Natural killer cell (primary cell): ENCODE measurements at regions not wholly inside any gene's neighbourhood (a gene's known extent, or its start where the extent isn't known, plus 50 kb on each side); places are given as distances from the start of the nearest gene placed in this dataset.

Experiments
- ATAC-seq, 3 donors: fragments of 150-1000 bp in 2 of 3; fragments of 200-7000 bp in 1 of 3; cut with Tn5 transposase; 1 replicate in 1 of 3; 2 replicates in 2 of 3; pipeline ENCODE4 v1.10.0; 2021; ENCODE audit warnings: mild to moderate bottlenecking in 2 of 3, moderate library complexity in 2 of 3
- DNase-seq, 2 donors: peaks; one replicate each; pipeline versions ENCODE4 v3.0.0 to v3.0.0-alpha.2; 2013 to 2021; ENCODE audit warnings: mixed read lengths in 1 of 2
- H3K27ac ChIP-seq: one replicate; pipeline ENCODE4 v1.5.1; 2013; ENCODE audit warnings: mild to moderate bottlenecking, low read length
- H3K27me3 ChIP-seq: one replicate; pipeline ENCODE4 v1.6.1; 2013; ENCODE audit warnings: low read length; ENCODE audit not compliant: control insufficient read depth, insufficient read depth
- H3K36me3 ChIP-seq: one replicate; pipeline ENCODE4 v1.6.1; 2013; ENCODE audit warnings: low read length; ENCODE audit not compliant: control insufficient read depth, insufficient read depth
- H3K4me1 ChIP-seq: one replicate; pipeline ENCODE4 v1.6.1; 2013; ENCODE audit warnings: low read length; ENCODE audit not compliant: control insufficient read depth, insufficient read depth
- H3K4me3 ChIP-seq: one replicate; pipeline ENCODE4 v1.5.1; 2013; ENCODE audit warnings: low read length
- H3K9me3 ChIP-seq: one replicate; pipeline ENCODE4 v1.6.1; 2013; ENCODE audit warnings: low read length; ENCODE audit not compliant: control insufficient read depth, insufficient read depth
- H3K27ac Mint-ChIP-seq, 2 donors: one replicate each; pipeline ENCODE4 v1.8.0; 2022; ENCODE audit warnings: mild to moderate bottlenecking in 2 of 2, mixed read lengths in 2 of 2, moderate library complexity in 1 of 2
- H3K27me3 Mint-ChIP-seq, 2 donors: one replicate each; pipeline ENCODE4 v1.8.0; 2022; ENCODE audit warnings: low read depth in 2 of 2, mixed read lengths in 2 of 2
- H3K36me3 Mint-ChIP-seq: one replicate; pipeline ENCODE4 v1.8.0; 2022; ENCODE audit warnings: mixed read lengths
- H3K4me1 Mint-ChIP-seq, 2 donors: one replicate each; pipeline ENCODE4 v1.8.0; 2022; ENCODE audit warnings: mixed read lengths in 2 of 2
- H3K4me3 Mint-ChIP-seq: one replicate; pipeline ENCODE4 v1.8.0; 2022; ENCODE audit warnings: mild to moderate bottlenecking, moderate library complexity, mixed read lengths
- H3K9me3 Mint-ChIP-seq, 2 donors: one replicate each; pipeline ENCODE4 v1.8.0; 2022; ENCODE audit warnings: mixed read lengths in 2 of 2
- CTCF ChIP-seq: fragments of 200-600 bp; IDR thresholded peaks from one replicate; pipeline ENCODE4 v1.8.0; 2022; ENCODE audit warnings: antibody characterized with exemption
- WGBS: methylation state at CpG from one replicate; pipeline ENCODE4 v1.1.7; 2013; ENCODE audit warnings: missing lambda C conversion rate; ENCODE audit not compliant: insufficient coverage; 5-methylcytosine and 5-hydroxymethylcytosine counted together
- intact Hi-C: fragments of 100-400 bp; cut with micrococcal nuclease; formaldehyde crosslinking; loops from one replicate; pipeline ENCODE4 v1.14.2; 2022

GRCh38 chr12:78802593-78802992 lies 62.0 kb upstream of the SYT1 start:
- H3K9me3 Mint-ChIP-seq = peaks cover 0 to 2% of the 10 kb centered on the region in 2 donors
- no peak overlapping the region for H3K4me3 Mint-ChIP-seq
- Histone ChIP-seq H3K9me3 (peaks cover 3% of the 10 kb centered on the region), H3K27ac (no peak overlapping the region), H3K27me3 (no peaks in the 10 kb centered on the region), H3K4me3 (no peak overlapping the region), H3K36me3 (no peaks in the 10 kb centered on the region), H3K4me1 (no peaks in the 10 kb centered on the region)
- H3K36me3 Mint-ChIP-seq = no peaks in the 10 kb centered on the region
- DNase-seq = no peak
- no peaks in the 10 kb centered on the region for H3K27me3 Mint-ChIP-seq
- intact Hi-C loops = no loop called here
- TF ChIP-seq CTCF = no peak
- 86% methylated on average over 1 of the region's 3 CpGs for WGBS
- no peak for ATAC-seq
- no peaks in the 10 kb centered on the region for H3K4me1 Mint-ChIP-seq
- no peak overlapping the region for H3K27ac Mint-ChIP-seq

- intact Hi-C loops = no loop called here
- 95% methylated on average over 39 of the region's 39 CpGs for WGBS
- Mint-ChIP-seq H3K9me3 (peaks cover 0 to 2% of the 10 kb centered on the region in 2 donors), H3K36me3 (no peaks in the 10 kb centered on the region), H3K4me1 (no peaks in the 10 kb centered on the region), H3K27ac (no peak overlapping the region), H3K4me3 (no peak overlapping the region), H3K27me3 (no peaks in the 10 kb centered on the region)
- no peaks in the 10 kb centered on the region for H3K4me1 ChIP-seq
- H3K4me3 ChIP-seq = no peak overlapping the region
- no peaks in the 10 kb centered on the region for H3K27me3 ChIP-seq
- no peak for DNase-seq
- no peaks in the 10 kb centered on the region for H3K36me3 ChIP-seq
- no peak for ATAC-seq
- H3K9me3 ChIP-seq = peaks cover 3% of the 10 kb centered on the region
- TF ChIP-seq CTCF = no peak
- no peak overlapping the region for H3K27ac ChIP-seq
Observed at GRCh38 chr12:78804262-78804661, 60.3 kb upstream of the SYT1 start.
